Calu3 (cell line): ENCODE measurements at regions not wholly inside any gene's neighbourhood (a gene's known extent, or its start where the extent isn't known, plus 50 kb on each side); places are given as distances from the start of the nearest gene placed in this dataset.

Experiments
- BruUV-seq: library from RNA; stranded (reverse); fragments of 400-500 nt; replicated peaks from 2 replicates; lab custom pipeline; 2021; lab: Mats Ljungman, UMichigan
- CTCF ChIA-PET: fragments of 300-600 bp; sonication (Branson Sonifier 250); formaldehyde crosslinking; loops from one replicate; lab custom pipeline; 2022; ENCODE audit warnings: antibody characterized with exemption; lab: Charles Lee
- DNase-seq: peaks from one replicate; pipeline ENCODE4 v3.0.0; 2022
- H3K27ac Mint-ChIP-seq: one replicate; pipeline ENCODE4 v1.8.0; 2022; ENCODE audit warnings: mixed read lengths; ENCODE audit not compliant: unreplicated experiment
- H3K27me3 Mint-ChIP-seq: one replicate; pipeline ENCODE4 v1.8.0; 2022; ENCODE audit warnings: mixed read lengths; ENCODE audit not compliant: unreplicated experiment
- H3K36me3 Mint-ChIP-seq: one replicate; pipeline ENCODE4 v1.8.0; 2022; ENCODE audit warnings: mild to moderate bottlenecking, moderate library complexity, mixed read lengths; ENCODE audit not compliant: insufficient read depth, unreplicated experiment
- H3K4me1 Mint-ChIP-seq: one replicate; pipeline ENCODE4 v1.8.0; 2022; ENCODE audit warnings: mild to moderate bottlenecking, low read depth, mixed read lengths; ENCODE audit not compliant: unreplicated experiment
- H3K4me3 Mint-ChIP-seq: one replicate; pipeline ENCODE4 v1.8.0; 2022; ENCODE audit warnings: mild to moderate bottlenecking, low read depth, moderate library complexity, mixed read lengths; ENCODE audit not compliant: unreplicated experiment
- H3K9me3 Mint-ChIP-seq: one replicate; pipeline ENCODE4 v1.8.0; 2022; ENCODE audit warnings: low read depth, mixed read lengths; ENCODE audit not compliant: unreplicated experiment
- CTCF ChIP-seq: fragments of 200-600 bp; IDR thresholded peaks from one replicate; pipeline ENCODE4 v1.8.0; 2022; ENCODE audit warnings: antibody characterized with exemption; ENCODE audit not compliant: unreplicated experiment
- intact Hi-C: fragments of 100-400 bp; cut with micrococcal nuclease; formaldehyde crosslinking; loops from one replicate; pipeline ENCODE4 v1.10.0; 2022; ENCODE audit not compliant: unreplicated experiment

- Mint-ChIP-seq H3K27me3 (no peaks in the 10 kb centered on the region), H3K4me1 (no peaks in the 10 kb centered on the region), H3K9me3 (no peaks in the 10 kb centered on the region), H3K4me3 (no peak overlapping the region), H3K36me3 (no peaks in the 10 kb centered on the region), H3K27ac (no peak overlapping the region)
- TF ChIP-seq CTCF, result no peak
- BruUV-seq, result no TSS peak
- intact Hi-C loops, result no loop called here
- CTCF ChIA-PET, result no interaction called here
- no peak for DNase-seq
Observed at GRCh38 chr22:23391022-23391421, 189.1 kb downstream of the IGLL1 start.

GRCh38 chr22:23389271-23390071 lies 190.6 kb downstream of the IGLL1 start:
- Mint-ChIP-seq H3K36me3 (no peaks in the 10 kb centered on the region), H3K9me3 (no peaks in the 10 kb centered on the region), H3K27me3 (no peaks in the 10 kb centered on the region), H3K4me3 (no peak overlapping the region), H3K4me1 (no peaks in the 10 kb centered on the region), H3K27ac (no peak overlapping the region)
- no peak for TF ChIP-seq CTCF
- CTCF ChIA-PET, result no interaction called here
- no peak for DNase-seq
- BruUV-seq, result no TSS peak
- intact Hi-C loops, result loop anchor here (10.0 kb wide), 1 partner anchor 435 kb away; no protein-coding TSS in a partner anchor

GRCh38 chr22:23388517-23388890 lies 191.6 kb downstream of the IGLL1 start:
- no peak for DNase-seq
- Mint-ChIP-seq H3K4me3 (no peak overlapping the region), H3K4me1 (no peaks in the 10 kb centered on the region), H3K27me3 (no peaks in the 10 kb centered on the region), H3K36me3 (no peaks in the 10 kb centered on the region), H3K9me3 (no peaks in the 10 kb centered on the region), H3K27ac (no peak overlapping the region)
- intact Hi-C loops, result loop anchor here (10.0 kb wide), 1 partner anchor 434 kb away; no protein-coding TSS in a partner anchor
- CTCF ChIA-PET, result no interaction called here
- no TSS peak for BruUV-seq
- no peak for TF ChIP-seq CTCF

- no TSS peak for BruUV-seq
- Mint-ChIP-seq H3K27me3 (no peaks in the 10 kb centered on the region), H3K36me3 (no peaks in the 10 kb centered on the region), H3K4me1 (no peaks in the 10 kb centered on the region), H3K4me3 (no peak overlapping the region), H3K9me3 (no peaks in the 10 kb centered on the region), H3K27ac (no peak overlapping the region)
- CTCF ChIA-PET, result interaction anchor here (0.7 kb wide), 1 partner anchor 203 kb away, joined by 5 read pairs; no protein-coding TSS in a partner anchor
- TF ChIP-seq CTCF, result no peak
- intact Hi-C loops, result loop anchor here (10.0 kb wide), 1 partner anchor 433 kb away; no protein-coding TSS in a partner anchor
- no peak for DNase-seq
Observed at GRCh38 chr22:23387827-23388516, 192.1 kb downstream of the IGLL1 start.
